ENCODE measurements at regions not wholly inside any gene's neighbourhood (a gene's known extent, or its start where the extent isn't known, plus 50 kb on each side); places are given as distances from the start of the nearest gene placed in this dataset.

DNA sequence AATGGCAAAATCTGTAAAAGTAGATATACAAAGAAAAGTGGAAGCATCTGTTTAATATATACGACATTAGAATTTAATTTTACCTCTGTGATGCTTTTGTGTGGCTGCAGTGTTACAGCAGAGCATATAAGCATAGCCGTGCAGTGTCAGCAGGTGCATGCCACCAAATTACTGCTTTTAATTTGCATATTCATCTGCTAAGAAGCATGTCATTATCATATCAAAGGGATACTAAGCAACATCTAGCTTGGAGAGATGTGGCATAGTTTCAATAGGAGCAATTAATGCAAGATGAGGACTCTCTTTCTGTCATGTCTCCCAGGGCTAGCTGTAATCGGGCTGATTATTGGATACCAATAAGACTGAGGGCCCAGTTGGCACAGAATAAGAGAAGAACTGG, 214.4 kb upstream of the SOX2 start:
- Histone ChIP-seq H3K36me3 (ENCODE audit: low read depth) (no peaks in the 10 kb centered on the region), H3K4me3 (no peak overlapping the region), H3K9me3 (no peaks in the 10 kb centered on the region), H3K4me1 (ENCODE audit: low read depth) (no peaks in the 10 kb centered on the region)
- DNase-seq (no peak), ATAC-seq (no peak)
- TF ChIP-seq, protein P1, sequence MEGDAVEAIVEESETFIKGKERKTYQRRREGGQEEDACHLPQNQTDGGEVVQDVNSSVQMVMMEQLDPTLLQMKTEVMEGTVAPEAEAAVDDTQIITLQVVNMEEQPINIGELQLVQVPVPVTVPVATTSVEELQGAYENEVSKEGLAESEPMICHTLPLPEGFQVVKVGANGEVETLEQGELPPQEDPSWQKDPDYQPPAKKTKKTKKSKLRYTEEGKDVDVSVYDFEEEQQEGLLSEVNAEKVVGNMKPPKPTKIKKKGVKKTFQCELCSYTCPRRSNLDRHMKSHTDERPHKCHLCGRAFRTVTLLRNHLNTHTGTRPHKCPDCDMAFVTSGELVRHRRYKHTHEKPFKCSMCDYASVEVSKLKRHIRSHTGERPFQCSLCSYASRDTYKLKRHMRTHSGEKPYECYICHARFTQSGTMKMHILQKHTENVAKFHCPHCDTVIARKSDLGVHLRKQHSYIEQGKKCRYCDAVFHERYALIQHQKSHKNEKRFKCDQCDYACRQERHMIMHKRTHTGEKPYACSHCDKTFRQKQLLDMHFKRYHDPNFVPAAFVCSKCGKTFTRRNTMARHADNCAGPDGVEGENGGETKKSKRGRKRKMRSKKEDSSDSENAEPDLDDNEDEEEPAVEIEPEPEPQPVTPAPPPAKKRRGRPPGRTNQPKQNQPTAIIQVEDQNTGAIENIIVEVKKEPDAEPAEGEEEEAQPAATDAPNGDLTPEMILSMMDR (IDR thresholded peaks at IDR 0.05) = no peak
- intact Hi-C loops (cut with DNase I, micrococcal nuclease) = no loop called here

DNA sequence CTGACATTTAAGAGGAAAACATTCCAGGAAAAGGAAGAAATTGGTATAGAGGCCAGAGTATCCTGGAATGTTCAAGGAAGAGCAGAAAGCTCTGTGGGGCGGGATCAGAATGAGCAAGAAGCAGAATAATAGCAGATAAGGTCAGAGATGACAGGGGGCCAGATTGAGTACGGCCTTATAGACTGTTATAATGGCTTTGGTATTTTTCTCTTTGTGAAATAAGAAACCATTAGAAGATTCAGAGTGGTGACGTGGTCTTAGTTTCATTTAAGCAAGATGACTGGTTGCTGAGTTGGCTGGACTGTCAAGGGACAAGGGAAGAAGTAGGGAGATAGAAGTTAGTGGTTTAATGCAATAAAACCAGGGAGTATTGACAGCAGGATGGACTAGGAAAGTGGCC, 218.3 kb upstream of the SOX2 start:
- no peak for ATAC-seq
- Histone ChIP-seq H3K36me3 (ENCODE audit: low read depth) (no peaks in the 10 kb centered on the region), H3K4me3 (no peak overlapping the region), H3K4me1 (ENCODE audit: low read depth) (no peaks in the 10 kb centered on the region), H3K9me3 (no peaks in the 10 kb centered on the region)
- TF ChIP-seq, protein P1 (IDR thresholded peaks at IDR 0.05) = no peak
- intact Hi-C loops (cut with DNase I, micrococcal nuclease) = no loop called here
- no peak for DNase-seq

DNA sequence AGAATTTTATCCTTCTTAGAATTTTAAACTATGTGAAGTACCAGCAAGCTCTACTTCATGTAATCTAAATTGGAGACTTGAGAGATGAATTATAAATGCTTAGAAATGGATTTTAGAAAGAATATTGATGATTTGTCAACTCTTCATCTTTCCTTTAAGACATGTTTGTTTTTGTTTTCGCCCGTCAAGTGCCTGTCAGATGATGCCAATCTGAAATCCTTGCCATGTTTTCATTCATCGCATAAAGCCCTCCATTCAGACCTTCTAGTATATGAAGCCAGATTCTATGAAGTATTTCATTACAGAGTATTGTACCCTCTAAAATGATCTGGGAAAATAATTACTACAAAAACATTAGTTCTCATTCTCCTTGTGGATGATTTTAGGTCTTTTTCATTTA, 223.2 kb upstream of the SOX2 start:
- Histone ChIP-seq H3K4me3 (no peak overlapping the region), H3K4me1 (ENCODE audit: low read depth) (no peaks in the 10 kb centered on the region), H3K36me3 (ENCODE audit: low read depth) (no peaks in the 10 kb centered on the region), H3K9me3 (no peaks in the 10 kb centered on the region)
- DNase-seq (no peak), ATAC-seq (no peak)
- intact Hi-C loops (cut with DNase I, micrococcal nuclease) = no loop called here
- TF ChIP-seq, protein P1 (IDR thresholded peaks at IDR 0.05) = no peak

DNA sequence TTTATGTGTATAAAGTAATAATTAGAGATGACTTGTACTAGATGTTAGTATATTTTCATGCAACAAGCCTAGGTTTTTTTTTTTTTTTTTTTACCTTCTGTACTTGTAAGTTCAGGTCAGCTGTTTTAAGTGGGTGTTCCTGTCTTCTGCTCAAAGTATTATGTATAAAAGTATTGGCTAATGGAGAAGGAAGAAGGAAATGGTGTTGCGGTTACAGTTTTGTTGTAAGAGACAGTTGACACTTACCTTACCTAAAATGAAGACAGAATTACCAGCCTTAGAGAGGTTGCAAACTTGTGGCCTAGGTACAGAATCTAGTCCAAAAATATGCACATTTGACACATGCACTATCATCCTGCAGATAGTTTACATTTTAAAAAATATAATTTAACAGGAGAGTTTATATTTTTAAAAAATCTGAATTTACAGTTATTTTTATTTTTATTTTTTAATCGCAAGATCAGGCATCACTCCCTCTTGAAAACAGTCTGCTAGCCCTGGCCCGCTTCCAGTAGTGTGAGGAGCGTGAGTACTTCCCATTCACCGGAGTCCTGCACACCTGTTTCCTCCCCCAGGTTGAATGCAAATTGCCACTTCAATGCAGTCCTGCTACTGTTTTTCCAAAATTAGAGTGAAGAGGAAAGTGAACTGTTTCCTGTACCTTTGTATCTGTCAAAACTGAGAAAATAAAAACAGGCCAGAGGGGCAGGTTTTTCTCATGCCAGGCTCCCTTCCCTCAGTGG, 224.3 kb upstream of the SOX2 start:
- TF ChIP-seq, protein P1 (IDR thresholded peaks at IDR 0.05) = no peak
- ATAC-seq = no peak
- DNase-seq = no peak
- Histone ChIP-seq H3K36me3 (ENCODE audit: low read depth) (no peaks in the 10 kb centered on the region), H3K4me1 (ENCODE audit: low read depth) (no peaks in the 10 kb centered on the region), H3K4me3 (no peak overlapping the region), H3K9me3 (no peaks in the 10 kb centered on the region)
- intact Hi-C loops (cut with DNase I, micrococcal nuclease) = no loop called here

DNA sequence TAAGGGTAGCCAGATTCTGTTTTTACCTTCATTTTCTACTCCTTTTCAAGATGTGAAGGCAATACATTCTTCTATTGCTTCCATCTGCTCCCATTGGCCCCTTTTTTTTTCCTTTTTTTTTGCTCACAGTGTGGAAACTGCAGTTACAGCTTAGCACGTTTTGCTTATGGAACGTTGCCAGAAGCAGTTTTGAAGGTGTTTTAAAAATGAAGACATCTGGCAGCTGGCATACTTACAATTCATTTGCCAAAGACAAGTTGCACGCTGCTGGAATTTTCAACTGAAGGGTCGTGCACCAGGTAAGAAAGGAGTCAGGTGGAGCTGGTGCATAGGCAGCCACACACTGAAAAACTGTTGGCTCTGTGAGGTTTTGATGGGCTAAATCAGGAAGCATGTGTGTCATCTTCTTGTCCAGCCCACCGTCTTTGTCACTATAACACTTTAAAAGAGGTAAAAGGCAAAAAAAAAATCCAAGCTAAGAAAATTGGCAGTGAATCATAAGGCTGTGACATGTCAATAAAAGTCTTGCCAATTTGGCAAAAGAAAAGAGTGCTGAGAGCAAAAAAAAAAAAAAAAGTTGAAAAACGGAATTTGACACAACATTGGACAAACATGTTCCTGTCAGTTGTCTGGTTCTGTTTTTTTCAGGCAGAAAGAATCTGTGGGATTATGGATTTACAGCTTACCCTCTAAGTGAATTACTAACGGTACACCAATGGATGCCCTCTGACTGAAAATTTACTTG, 225.4 kb upstream of the SOX2 start:
- no peaks in the 10 kb centered on the region for H3K4me1 ChIP-seq (ENCODE audit: low read depth)
- DNase-seq (no peak), ATAC-seq (no peak)
- no peak overlapping the region for H3K4me3 ChIP-seq
- intact Hi-C loops (cut with DNase I, micrococcal nuclease) = no loop called here
- H3K36me3 ChIP-seq (ENCODE audit: low read depth) = no peaks in the 10 kb centered on the region
- H3K9me3 ChIP-seq = no peaks in the 10 kb centered on the region
- TF ChIP-seq, protein P1 (IDR thresholded peaks at IDR 0.05) = no peak

Data from mucosa of descending colon (tissue), 3 donors.